ENCODE measurements at regions not wholly inside any gene's neighbourhood (a gene's known extent, or its start where the extent isn't known, plus 50 kb on each side); places are given as distances from the start of the nearest gene placed in this dataset.

DNA sequence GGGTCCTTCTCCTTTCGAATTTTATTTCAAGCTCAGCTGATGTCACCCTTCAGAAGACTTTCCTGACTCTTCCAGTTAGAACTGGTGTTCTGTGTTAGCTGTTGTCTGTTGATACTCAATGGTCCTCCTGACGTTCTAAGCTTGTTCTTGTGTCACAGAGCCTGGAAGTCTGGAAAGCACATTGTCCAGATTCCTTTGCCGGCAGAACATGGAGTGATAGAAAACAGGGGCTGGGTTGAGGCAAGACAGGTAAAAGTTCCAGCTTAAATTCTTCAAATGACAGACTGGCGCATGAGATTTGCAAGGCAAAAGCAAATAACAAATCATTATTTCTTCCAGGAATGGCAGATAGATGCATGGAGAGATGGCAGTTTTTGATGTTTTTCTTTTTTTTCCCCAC is 102.0 kb upstream of the CLSTN2 start:
- TF ChIP-seq POLR2A (IDR thresholded peaks at IDR 0.05) (no peak), EP300 (IDR thresholded peaks at IDR 0.05) (no peak)
- TF ChIP-seq, protein P1, sequence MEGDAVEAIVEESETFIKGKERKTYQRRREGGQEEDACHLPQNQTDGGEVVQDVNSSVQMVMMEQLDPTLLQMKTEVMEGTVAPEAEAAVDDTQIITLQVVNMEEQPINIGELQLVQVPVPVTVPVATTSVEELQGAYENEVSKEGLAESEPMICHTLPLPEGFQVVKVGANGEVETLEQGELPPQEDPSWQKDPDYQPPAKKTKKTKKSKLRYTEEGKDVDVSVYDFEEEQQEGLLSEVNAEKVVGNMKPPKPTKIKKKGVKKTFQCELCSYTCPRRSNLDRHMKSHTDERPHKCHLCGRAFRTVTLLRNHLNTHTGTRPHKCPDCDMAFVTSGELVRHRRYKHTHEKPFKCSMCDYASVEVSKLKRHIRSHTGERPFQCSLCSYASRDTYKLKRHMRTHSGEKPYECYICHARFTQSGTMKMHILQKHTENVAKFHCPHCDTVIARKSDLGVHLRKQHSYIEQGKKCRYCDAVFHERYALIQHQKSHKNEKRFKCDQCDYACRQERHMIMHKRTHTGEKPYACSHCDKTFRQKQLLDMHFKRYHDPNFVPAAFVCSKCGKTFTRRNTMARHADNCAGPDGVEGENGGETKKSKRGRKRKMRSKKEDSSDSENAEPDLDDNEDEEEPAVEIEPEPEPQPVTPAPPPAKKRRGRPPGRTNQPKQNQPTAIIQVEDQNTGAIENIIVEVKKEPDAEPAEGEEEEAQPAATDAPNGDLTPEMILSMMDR (IDR thresholded peaks at IDR 0.05) = no peak

All from tibial nerve (tissue), 4 donors.